PFSK-1 (cell line): ENCODE measurements at regions not wholly inside any gene's neighbourhood (a gene's known extent, or its start where the extent isn't known, plus 50 kb on each side); places are given as distances from the start of the nearest gene placed in this dataset.

Experiments used
- POLR2AphosphoS5 ChIP-seq: IDR thresholded peaks from 2 replicates; pipeline ENCODE4 v1.6.1; 2012; ENCODE audit warnings: low read depth, mild to moderate bottlenecking, control low read depth, low read length, moderate library complexity
- REST ChIP-seq, 2 experiments: IDR thresholded peaks; 2 replicates each; pipeline versions ENCODE4 v1.6.1 to v1.8.0; 2011 to 2012; ENCODE audit warnings: low read depth in 2 of 2, low read length in 2 of 2, control low read depth in 1 of 2, inconsistent platforms in 1 of 2, mild to moderate bottlenecking in 1 of 2, moderate library complexity in 1 of 2; ENCODE audit not compliant: insufficient read depth in 1 of 2
- SIN3A ChIP-seq: IDR thresholded peaks from 2 replicates; pipeline ENCODE4 v1.6.1; 2012; ENCODE audit warnings: mild to moderate bottlenecking, low read length, moderate library complexity, borderline replicate concordance; ENCODE audit not compliant: insufficient read depth
- TAF1 ChIP-seq: IDR thresholded peaks from 2 replicates; pipeline ENCODE4 v1.6.1; 2012; ENCODE audit warnings: low read length, control low read depth, borderline replicate concordance; ENCODE audit not compliant: insufficient read depth

- TF ChIP-seq SIN3A (no peak), REST (IDR thresholded peaks at IDR 0.05; ENCODE audit: insufficient read depth in 1 of 2, low read depth in 2 of 2, low read length in 2 of 2) (no peak), TAF1 (no peak), POLR2AphosphoS5 (no peak)
Observed at GRCh38 chr1:187477535-187477934, 648.8 kb downstream of the PLA2G4A start.
